ENCODE measurements at regions not wholly inside any gene's neighbourhood (a gene's known extent, or its start where the extent isn't known, plus 50 kb on each side); places are given as distances from the start of the nearest gene placed in this dataset.
"Not testable (repeated sequence)": the region's sequence is repeated elsewhere in the genome, so short reads cannot be mapped to it uniquely, and the experiment has no call there.

DNA sequence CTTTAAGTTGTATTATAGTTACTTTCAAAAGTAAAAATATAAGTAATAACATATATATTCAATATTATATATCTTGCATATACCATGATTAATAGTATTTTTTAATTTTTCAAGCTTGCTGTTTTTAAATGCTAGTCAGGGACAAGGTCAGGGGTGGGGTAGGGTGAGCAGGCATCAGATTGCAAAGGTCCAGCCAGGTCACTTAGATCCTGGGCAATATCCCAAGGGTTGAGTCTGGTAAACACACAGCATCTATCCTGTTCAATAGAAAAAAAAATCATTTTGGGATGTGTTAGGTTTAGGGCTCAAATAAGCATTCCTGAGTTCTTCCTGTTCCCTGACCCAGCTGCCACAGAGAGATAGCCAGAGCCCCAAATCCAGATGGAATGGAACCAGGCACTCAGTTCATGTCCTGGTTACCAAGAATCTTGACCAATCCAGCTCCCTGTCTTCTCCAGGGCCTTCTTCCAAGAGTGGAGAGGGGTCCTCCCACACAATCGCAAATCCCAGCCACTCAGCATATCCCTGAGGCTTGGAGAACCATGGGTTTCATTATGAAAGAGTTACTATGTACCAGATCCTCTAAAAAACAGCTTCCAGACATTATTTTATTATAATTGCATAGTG is 134.9 kb upstream of the TOP1 start:
- DNase-seq, result no peak

DNA sequence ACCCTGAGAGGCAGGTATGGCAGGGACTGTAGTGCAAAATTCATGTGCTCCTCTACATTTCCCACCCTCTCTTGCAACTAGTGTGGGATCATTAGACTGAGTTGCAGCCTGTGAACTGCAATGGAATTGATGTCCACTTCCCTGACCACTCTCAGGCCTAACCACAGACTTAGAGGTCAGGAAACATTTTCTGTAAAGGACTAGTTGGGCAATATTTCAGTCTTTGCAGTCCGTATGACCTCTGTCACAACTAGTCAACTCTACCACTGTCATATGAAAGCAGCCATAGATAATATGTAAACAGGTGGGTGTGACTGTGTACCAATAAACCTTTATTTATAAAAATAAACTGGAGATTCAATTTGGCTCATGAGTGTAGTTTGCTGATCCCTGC is 134.4 kb upstream of the TOP1 start:
- DNase-seq, result no peak

DNA sequence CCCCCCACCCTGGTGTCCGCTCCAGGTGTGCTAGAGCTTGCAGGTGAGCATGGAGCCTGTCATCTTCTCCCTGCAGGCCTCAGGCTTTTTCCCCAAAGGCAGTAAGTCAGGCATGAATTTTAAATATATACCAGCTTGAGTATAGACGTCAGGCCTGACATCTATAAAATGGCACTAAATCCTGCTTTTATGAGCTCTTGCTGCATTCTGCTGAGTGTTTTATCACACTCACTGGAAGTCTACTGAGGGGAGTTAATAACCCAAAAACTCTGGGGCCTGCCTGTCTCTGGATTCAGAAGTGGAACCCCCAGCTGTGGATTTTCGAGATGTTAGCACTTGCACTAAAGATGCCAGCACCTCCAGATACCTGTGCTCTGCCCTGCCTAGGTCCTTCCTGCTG is 133.4 kb upstream of the TOP1 start:
- DNase-seq, result no peak

DNA sequence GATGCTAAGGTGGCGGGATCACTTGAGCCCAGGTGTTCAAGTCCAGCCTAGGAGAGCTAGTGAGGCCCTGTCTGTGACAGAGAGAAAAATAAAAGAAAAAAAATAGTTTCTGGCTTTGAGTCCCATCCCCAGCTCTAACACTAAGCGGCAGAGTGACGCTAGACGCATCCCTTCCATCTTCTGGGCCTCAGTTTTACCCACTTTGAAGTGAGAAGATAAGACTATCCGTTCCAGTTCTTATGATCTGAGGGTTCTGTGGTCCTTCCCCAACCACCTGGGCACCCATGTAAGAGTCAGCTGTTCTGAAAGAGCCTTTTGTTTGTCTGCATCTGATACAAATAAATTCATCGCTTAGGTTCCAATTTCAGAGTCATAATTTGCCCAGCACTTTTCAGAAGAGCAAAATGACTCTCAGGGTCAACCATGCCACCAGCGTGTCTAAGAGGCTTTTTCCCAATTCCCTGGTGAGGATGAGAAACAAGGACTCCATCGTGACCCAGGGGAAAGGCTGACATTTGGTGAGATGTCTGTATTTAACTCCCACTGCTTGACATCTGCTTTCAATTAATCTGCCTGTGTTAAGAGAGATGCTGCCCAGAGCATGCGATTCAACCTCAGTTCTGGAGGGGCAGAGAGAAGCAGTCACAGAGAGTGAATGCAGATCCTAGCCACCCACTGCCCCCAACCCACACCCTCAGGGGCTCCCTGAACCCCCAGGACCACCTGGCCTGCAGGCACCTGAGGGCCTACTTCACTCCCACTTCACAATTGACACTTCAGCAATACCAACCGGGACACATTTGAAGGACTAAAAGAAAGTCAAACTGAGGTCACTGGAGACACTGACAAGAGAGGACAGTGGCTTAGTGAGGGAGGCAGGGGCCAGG is 131.6 kb upstream of the TOP1 start:
- peak; percentile 65 for DNase-seq

DNA sequence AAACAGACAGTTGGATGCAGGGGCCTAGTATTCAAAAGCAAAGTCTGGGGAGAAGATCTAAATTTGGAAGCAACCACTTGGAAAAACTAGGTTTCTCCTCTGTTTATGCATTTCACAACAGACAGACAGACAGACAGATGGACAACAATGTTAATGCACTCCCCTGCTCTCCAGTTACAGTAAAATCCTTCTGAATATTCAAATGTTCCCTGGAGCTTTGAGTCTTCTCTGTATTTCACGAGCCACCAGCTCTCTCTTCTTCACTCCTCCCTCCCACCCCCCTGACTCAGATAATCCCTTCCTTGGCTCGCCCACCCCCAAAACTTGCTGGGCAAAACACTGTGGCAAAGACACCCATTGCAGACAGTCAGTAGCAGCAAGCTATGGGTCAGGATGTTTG is 129.3 kb upstream of the TOP1 start:
- no peak for DNase-seq

DNA sequence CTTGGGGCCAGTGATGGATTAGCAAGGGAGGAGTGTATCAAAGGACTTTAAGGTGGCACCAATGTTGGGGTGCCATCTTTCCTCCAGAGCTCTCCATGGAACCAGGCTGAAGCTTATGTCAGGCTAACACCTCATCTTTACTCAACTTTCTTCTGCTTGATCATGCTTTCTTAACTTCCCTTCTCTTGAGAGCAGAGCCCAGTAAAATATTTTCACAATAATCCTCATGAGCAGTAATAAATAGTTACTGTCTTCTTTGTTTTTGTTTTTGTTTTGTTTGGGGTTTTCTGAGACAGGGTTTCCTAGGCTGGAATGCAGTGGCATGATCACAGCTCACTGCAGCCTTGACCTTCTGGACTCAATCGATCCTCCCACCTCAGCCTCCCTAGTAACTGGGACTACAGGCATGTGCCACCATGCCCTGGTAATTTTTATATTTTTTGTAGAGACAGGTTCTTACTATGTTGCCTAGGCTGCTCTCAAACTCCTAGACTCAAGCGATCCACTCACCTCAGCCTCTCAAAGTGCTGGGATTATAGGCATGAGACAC is 127.9 kb upstream of the TOP1 start:
- DNase-seq, result no peak

DNA sequence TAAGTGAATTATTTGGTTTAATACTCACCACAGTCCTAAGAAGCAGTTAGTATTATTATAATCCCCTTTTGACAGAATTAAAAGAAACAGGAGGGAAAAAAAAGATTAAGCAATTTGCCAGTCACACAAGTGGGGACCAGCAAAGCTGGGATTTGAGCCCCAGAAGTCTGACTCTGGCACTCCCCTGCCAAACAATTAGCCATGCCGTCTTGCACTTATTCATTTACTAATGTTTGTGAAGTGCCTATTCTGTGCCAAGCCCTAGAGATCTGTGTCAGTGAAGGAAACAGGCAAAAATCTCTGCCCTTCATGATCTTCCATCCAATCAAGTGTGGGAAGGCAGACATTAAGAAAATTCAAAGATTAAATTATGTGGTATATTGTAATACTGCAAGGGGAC is 126.0 kb upstream of the TOP1 start:
- DNase-seq, result no peak

DNA sequence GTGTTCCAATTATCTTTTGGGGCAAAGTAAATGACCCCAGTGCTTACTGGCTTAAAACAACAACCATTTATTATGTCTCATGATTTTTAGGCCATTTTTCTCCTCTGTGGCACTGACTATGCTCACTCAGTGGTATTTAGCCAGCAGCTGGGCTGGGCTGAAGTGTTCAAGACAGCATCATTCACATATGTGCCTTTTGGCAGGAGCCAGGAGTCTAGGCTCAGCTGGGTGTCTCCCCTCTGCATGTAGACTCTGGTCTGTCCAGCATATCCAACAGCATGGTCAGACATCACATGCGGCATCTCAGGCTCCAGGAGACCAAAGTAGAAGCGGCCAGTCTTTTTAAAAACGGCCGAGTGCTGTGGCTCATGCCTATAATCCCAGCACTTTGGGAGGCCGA is 120.3 kb upstream of the TOP1 start:
- no peak for DNase-seq

DNA sequence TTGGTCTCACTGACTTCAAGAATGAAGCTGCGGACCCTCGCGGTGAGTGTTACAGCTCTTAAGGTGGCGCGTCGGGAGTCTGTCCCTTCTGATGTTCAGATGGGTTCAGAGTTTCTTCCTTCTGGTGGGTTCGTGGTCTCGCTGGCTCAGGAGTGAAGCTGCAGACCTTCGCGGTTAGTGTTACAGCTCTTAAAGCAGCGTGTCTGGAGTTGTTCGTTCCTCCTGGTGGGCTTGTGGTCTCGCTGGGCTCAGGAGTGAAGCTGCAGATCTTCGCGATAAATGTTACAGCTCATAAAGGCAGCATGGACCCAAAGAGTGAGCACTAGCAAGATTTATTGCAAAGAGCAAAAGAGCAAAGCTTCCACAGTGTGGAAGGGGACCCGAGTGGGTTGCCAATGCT is 119.1 kb upstream of the TOP1 start:
- not testable (repeated sequence) for DNase-seq

DNA sequence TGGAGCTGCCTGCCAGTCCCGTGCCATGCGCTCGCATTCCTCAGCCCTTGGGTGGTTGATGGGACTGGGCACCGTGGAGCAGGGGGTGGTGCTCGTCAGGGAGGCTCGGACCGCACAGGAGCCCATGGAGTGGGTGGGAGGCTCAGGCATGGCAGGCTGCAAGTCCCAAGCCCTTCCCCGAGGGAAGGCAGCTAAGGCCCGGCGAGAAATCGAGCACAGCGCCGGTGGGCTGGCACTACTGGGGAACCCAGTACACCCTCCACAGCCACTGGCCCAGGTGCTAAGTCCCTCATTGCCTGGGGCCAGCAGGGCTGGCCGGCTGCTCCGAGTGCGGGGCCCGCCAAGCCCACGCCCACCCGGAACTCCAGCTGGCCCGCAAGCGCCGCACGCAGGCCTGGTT is 118.2 kb upstream of the TOP1 start:
- DNase-seq, result not testable (repeated sequence)

DNA sequence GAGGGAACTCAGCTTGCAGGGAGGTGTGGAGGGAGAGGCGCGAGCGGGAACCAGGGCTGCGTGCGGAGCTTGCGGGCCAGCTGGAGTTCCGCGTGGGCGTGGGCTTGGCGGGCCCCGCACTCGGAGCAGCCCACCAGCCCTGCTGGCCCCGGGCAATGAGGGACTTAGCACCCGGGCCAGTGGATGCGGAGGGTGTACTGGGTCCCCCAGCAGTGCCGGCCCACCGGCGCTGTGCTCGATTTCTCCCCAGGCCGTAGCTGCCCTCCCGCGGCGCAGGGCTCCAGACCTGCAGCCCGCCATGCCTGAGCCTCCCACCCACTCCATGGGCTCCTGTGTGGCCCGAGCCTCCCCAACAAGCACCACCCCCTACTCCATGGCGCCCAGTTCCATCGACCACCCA is 117.5 kb upstream of the TOP1 start:
- not testable (repeated sequence) for DNase-seq

DNA sequence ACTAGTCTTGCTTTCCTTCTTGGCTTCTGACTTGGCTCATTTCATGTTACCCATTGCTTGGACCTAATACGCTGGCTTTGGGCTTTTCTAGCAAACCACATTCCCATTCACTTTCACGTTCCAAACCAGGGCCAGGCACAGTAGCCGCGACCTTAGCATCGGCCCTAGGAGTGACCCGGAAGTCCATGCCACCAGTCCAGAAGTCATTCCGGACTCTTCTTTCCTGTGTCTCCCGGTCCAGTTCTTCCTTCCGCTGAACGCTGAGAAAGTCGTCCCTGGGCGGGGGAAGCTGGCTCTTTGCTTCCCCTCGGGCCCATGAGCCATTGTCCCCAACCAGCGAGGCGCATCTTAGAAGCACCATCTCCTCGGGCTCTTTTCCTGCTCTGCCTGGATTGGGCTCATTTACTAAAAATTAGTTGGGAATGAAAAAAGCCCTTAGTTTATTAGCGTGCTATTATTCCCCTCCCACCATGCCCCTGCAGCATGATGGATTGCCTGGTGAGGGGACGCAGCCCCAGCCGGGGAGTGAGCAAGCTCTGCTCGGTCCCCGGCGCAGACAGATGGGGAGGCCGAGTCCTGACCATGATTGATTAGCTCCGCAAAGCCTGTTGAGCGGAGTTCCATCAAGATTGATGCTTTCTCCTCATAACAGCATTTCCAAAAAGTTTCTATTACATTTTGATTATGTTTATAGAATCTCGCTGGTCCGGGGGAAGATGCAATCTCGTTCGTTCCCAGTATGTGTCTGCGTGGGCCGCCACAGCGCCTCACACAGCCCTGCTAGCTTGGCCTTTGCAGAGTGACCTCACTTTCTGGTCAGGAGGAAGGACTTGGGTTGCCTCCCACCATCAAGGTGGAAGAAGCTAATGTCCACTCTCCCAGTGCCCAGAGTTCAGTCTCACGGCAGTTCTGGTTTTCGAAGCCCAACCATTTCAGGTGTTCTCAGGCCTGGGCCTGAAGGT is 115.1 kb upstream of the TOP1 start:
- DNase-seq, result no peak

DNA sequence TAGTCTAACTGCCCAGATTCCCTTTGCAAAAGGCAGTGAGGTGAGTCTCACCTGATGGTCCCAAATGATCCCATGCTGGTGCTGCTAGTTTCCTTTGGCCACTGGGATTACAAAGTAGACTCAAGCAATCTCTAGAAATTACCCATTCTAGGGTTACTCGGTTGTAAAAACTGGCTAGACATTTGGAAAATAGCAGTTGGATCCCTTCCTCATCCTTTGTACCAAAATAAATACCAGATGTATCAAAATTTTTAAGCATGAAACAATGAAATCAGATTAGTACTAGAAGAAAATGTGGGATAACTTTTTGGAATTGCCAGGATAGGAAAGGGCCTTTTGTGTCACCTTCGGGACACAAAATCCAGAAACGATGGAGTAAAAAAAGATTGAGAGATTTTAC is 112.9 kb upstream of the TOP1 start:
- no peak for DNase-seq

DNA sequence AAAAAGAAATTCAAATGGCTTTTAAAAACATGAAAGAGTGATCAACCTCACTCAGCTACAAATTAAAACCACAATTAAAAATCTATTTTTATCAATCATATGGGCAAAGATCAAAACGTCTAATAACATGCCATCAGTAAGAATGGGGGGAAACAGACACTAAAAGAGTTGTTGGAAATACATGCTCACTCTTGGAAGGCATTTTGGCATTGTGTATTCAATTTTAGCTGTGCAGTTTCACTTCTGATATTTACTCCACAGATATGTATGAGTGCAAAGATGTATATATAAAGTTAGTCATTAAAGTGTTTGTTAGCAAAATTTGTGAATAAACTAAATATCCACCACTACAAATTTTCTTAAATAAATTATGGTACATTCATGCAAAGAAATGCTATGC is 112.3 kb upstream of the TOP1 start:
- DNase-seq, result no peak

DNA sequence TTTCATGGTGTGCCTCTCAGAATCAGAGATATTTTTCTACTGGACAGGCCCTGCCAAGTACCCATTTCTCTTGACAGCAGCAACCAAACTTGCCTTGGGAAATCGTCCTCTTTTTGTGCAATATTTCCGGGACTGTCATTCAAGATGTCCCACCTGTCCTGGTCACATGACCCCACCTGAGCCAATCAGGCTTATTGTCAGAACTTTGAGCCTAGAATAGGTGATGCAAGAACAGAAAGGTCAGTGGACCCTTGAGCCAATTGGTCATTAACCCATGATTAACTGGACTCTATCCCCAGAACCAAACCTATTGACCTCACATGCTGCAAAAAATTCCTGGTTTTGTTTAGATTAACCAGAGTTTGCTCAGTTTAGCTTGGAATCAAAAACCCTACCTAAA is 108.3 kb upstream of the TOP1 start:
- DNase-seq, result no peak

DNA sequence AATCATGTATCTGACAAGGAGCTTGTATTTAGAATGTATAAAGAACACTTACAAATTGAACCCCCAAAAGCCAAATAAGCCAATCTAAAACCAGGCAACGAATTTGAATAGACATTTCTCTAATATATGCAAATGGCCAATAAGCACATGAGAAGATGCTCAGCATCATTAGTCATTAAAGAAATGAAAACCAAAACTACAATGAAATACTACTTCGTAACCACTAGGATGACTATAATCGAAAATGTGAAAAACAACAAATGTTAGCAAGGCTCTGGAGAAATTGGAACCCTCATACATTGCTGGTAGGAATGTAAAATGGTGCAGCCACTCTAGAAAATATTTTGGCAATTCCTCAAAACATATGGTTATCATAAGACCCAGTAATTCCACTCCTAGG is 105.8 kb upstream of the TOP1 start:
- DNase-seq, result no peak

DNA sequence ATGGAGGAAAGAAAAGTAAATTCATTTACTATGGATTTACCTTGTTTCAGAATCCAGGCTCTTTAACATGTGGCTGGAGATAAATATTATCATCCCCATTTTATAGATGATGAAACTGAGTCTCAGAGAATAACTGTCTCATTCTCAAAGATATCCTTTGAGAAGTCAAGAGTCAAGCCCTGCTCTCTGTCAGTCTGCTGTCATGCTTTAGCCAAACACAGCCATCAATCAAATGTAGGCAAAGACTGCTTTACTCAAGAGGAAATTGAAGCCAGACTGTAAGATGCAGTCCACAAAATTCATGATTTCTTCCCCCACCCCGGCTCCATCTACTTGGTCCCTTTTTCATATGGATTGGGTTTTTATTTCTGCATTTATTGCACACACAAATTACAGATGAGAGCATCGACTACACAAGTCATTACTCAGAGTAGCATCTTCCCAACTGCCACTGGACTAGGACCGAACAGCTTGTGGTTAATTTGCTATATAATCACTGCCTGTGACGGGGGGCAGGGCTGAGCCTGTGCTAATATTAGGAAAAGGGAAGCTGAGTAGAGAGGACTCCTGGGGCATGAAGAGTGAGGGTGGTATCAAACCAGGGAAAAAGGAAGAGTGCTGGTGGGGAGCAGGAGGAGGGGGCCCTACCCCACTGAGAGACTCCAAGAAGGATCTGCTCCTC is 102.7 kb upstream of the TOP1 start:
- no peak for DNase-seq

DNA sequence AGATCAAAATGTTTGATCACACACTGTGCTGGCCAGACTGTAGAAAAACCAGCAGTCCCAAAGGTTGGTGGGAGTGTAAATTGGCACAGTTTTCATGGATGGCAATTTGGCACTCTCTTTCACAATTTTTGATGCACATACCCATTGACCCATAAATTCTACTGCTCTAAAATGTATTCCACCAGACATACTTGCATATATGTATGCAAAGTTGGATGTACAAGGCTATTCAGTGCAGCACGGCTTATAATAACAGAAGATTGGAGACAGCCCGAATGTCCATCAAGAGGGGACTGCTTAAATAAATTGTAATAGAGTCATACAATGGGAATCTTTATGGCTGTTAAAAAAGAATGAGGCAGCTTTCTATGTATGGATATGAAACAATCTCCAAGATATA is 101.7 kb upstream of the TOP1 start:
- DNase-seq, result no peak

DNA sequence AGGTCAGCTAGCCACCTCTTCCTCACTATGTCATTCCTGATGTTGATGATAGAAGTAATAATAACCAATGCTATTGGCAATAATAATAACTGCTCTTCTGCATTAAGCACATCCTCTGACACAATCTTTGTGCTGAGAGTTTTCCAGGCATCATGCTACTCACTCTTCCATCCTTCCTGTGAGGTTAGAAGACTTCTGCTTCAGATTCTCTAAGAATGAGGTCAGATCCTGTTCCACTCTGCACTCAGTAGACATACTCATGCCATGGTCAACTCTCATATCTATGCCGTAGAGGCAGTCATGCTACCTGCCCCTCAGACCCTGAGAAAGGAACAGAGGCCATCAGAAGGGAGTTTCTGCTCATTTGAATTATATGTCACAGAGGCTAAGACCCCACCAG is 98.1 kb upstream of the TOP1 start:
- DNase-seq, result peak; percentile 4

DNA sequence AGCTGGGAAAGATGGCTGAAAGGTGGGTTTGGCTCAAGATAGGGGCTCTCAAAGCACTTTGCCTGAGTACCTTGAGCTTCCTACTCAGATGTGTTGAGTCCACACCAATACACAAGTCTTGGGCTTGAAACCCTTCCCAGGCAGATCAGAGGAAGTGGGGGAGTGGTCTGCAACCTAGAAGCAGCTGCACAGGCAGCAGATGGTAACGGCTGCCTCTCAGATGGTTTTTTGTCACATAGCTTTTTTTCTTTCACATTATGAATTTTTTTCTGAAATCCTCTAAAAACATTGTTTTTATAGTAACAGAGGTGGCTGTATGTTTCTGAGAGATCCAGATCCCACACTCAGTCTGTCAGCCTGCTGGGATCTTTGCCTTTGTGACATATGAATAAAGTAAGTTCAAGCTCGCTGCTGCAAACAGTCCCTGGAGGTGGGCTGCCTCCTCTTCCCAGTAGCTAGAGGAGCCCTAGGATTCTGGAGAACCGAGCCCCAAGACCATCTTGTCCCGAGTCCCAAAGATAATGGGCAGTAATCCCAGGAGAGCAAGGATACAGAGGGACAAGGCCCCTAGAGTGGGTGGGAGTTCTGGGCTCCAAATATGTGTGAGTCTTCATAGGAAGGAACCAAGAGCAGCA is 97.1 kb upstream of the TOP1 start:
- no peak for DNase-seq

DNA sequence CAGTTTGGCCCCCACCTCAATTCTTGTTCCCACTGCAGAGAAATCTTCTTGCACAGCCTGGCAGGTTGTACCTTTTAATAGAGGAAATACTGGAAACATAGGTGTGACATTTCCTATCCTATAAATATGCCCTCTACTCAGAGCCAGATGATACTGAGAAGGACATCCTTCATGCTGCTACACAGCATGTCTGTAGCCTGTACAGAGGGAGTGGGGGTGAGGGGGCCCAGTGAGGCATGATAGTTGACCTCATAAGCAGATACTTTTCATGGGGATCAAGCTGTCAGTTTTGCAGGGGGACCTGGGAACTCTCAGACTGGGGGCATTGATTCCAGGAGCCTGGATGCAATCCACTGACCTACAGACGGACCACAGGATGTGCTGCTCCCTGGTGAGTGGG is 96.2 kb upstream of the TOP1 start:
- DNase-seq, result no peak

DNA sequence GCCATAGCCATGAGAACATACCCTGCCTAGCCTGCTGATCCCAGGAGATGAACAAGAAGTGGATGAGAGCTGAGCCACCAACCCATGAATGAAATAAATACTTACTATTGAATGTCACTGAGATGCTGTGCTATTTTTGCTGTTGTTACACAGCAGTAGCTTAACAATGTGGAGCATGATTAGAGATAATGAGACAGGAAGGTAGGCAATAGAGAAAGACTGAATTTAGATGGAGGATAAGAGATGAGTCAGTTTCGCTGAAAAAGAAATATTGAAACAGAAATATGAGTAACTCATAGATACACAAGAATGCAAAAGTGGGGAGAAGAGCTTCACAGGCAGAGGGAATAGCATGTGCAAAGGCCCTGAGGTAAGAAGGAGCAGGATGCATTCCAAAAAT is 94.9 kb upstream of the TOP1 start:
- DNase-seq, result no peak

Measured in fibroblast of skin of back (primary cell).